OCI-LY7 (cell line): ENCODE measurements at regions not wholly inside any gene's neighbourhood (a gene's known extent, or its start where the extent isn't known, plus 50 kb on each side); places are given as distances from the start of the nearest gene placed in this dataset.

Experiments used
- BruUV-seq: library from RNA; stranded (reverse); fragments of 400-500 nt; replicated peaks from 2 replicates; lab custom pipeline; 2021; lab: Mats Ljungman, UMichigan
- CTCF ChIA-PET: fragments of 300-600 bp; sonication (Branson Sonifier 250); formaldehyde crosslinking; loops from one replicate; lab custom pipeline; 2022; ENCODE audit warnings: antibody characterized with exemption; ENCODE audit not compliant: unreplicated experiment; lab: Charles Lee
- POLR2A ChIA-PET: fragments of 300-600 bp; sonication (Branson Sonifier 250); formaldehyde crosslinking; loops from one replicate; lab custom pipeline; 2022; ENCODE audit warnings: antibody characterized with exemption; lab: Charles Lee
- DNase-seq: peaks from one replicate; pipeline ENCODE4 v3.0.0-alpha.2; 2015; ENCODE audit warnings: low spot score
- H2AFZ ChIP-seq: fragments of 200-600 bp; sonication (generic), shearing (Covaris generic); 2 replicates; pipeline ENCODE4 v1.6.1; 2014; ENCODE audit warnings: mild to moderate bottlenecking, antibody characterized with exemption, low read length, moderate library complexity
- H3K27ac ChIP-seq: fragments of 200-600 bp; sonication (generic); 2 replicates; pipeline ENCODE4 v1.5.1; 2014; ENCODE audit warnings: mixed run types, low read depth, mild to moderate bottlenecking, moderate library complexity, low read length, inconsistent platforms; ENCODE audit not compliant: poor library complexity, severe bottlenecking
- H3K36me3 ChIP-seq: fragments of 200-600 bp; sonication (generic); 2 replicates; pipeline ENCODE4 v1.6.1; 2014; ENCODE audit warnings: mild to moderate bottlenecking, antibody characterized with exemption, low read length, moderate library complexity, mixed read lengths; ENCODE audit not compliant: insufficient read depth
- H3K4me1 ChIP-seq: fragments of 200-600 bp; sonication (generic); 2 replicates; pipeline ENCODE4 v1.5.1; 2014; ENCODE audit warnings: mild to moderate bottlenecking, low read length; ENCODE audit not compliant: insufficient read depth, poor library complexity, severe bottlenecking
- H3K4me2 ChIP-seq: fragments of 200-600 bp; sonication (generic); 2 replicates; pipeline ENCODE4 v1.6.1; 2014; ENCODE audit warnings: mild to moderate bottlenecking, low read length
- H3K4me3 ChIP-seq: fragments of 200-600 bp; sonication (generic); 2 replicates; pipeline ENCODE4 v1.5.1; 2014; ENCODE audit warnings: mild to moderate bottlenecking, low read depth, low read length; ENCODE audit not compliant: poor library complexity, severe bottlenecking
- H3K79me2 ChIP-seq: fragments of 200-600 bp; sonication (generic); 2 replicates; pipeline ENCODE4 v1.6.1; 2016; ENCODE audit warnings: low read depth, mild to moderate bottlenecking, low read length, moderate library complexity, mixed read lengths; ENCODE audit not compliant: insufficient read depth
- H3K9me2 ChIP-seq: fragments of 200-600 bp; sonication (generic); 2 replicates; pipeline ENCODE4 v1.6.1; 2016; ENCODE audit warnings: mild to moderate bottlenecking, low read length, mixed read lengths; ENCODE audit not compliant: insufficient read depth
- H3K9me3 ChIP-seq: fragments of 200-600 bp; sonication (generic); 2 replicates; pipeline ENCODE4 v1.6.1; 2014; ENCODE audit warnings: mild to moderate bottlenecking, mixed run types, low read length, mixed read lengths
- H4K20me1 ChIP-seq: fragments of 200-600 bp; sonication (generic); 2 replicates; pipeline ENCODE4 v1.6.1; 2014; ENCODE audit warnings: mild to moderate bottlenecking, antibody characterized with exemption, low read length, moderate library complexity, mixed read lengths; ENCODE audit not compliant: insufficient read depth
- CTCF ChIP-seq: fragments of 200-600 bp; sonication (generic); conservative IDR thresholded peaks from 2 replicates; pipeline ENCODE4 v1.5.1; 2014; ENCODE audit warnings: mild to moderate bottlenecking, antibody characterized with exemption, low read length, moderate library complexity, mixed read lengths
- EZH2phosphoT487 ChIP-seq: fragments of 200-600 bp; sonication (generic); IDR thresholded peaks from 2 replicates; pipeline ENCODE4 v1.6.1; 2018; ENCODE audit warnings: low read depth, borderline replicate concordance, mild to moderate bottlenecking, mixed run types, antibody characterized with exemption, low read length, moderate library complexity, mixed read lengths
- intact Hi-C: fragments of 100-400 bp; cut with micrococcal nuclease; formaldehyde crosslinking; loops from one replicate; pipeline ENCODE4 v1.10.0; 2022; ENCODE audit not compliant: unreplicated experiment

GRCh38 chr11:115052601-115053000, 374.3 kb downstream of the NXPE2 start:
- H3K36me3 ChIP-seq: no peaks in the 10 kb centered on the region
- BruUV-seq: no TSS peak
- no peaks in the 10 kb centered on the region for H3K4me1 ChIP-seq
- H3K79me2 ChIP-seq: no peaks in the 10 kb centered on the region
- CTCF ChIA-PET: no interaction called here
- POLR2A ChIA-PET: interaction anchor here (0.7 kb wide), 1 partner anchor 1702 kb away, joined by 5 read pairs; no protein-coding TSS in a partner anchor
- no peaks in the 10 kb centered on the region for H3K9me3 ChIP-seq
- intact Hi-C loops: no loop called here
- no peaks in the 10 kb centered on the region for H3K9me2 ChIP-seq
- TF ChIP-seq EZH2phosphoT487: no peak
- no peak for TF ChIP-seq CTCF
- H2AFZ ChIP-seq: no peak overlapping the region
- no peaks in the 10 kb centered on the region for H4K20me1 ChIP-seq
- no peak overlapping the region for H3K4me3 ChIP-seq
- no peak overlapping the region for H3K27ac ChIP-seq
- DNase-seq: no peak
- no peak overlapping the region for H3K4me2 ChIP-seq

- H3K27ac ChIP-seq: no peak overlapping the region
- H3K36me3 ChIP-seq: no peaks in the 10 kb centered on the region
- H3K9me3 ChIP-seq: no peaks in the 10 kb centered on the region
- no peaks in the 10 kb centered on the region for H3K79me2 ChIP-seq
- no TSS peak for BruUV-seq
- H3K4me1 ChIP-seq: no peaks in the 10 kb centered on the region
- no peaks in the 10 kb centered on the region for H3K9me2 ChIP-seq
- no peaks in the 10 kb centered on the region for H4K20me1 ChIP-seq
- POLR2A ChIA-PET: interaction anchor here (0.5 kb wide), 1 partner anchor 1599 kb away, joined by 5 read pairs; no protein-coding TSS in a partner anchor
- no peak overlapping the region for H3K4me2 ChIP-seq
- no peak overlapping the region for H2AFZ ChIP-seq
- TF ChIP-seq EZH2phosphoT487: no peak
- no peak for TF ChIP-seq CTCF
- intact Hi-C loops: no loop called here
- CTCF ChIA-PET: no interaction called here
- DNase-seq: no peak
- H3K4me3 ChIP-seq: no peak overlapping the region
These were observed 376.5 kb downstream of the NXPE2 start for GRCh38 chr11:115054570-115055538.

- H2AFZ ChIP-seq: no peak overlapping the region
- H3K27ac ChIP-seq: no peak overlapping the region
- no peaks in the 10 kb centered on the region for H3K79me2 ChIP-seq
- no peaks in the 10 kb centered on the region for H3K36me3 ChIP-seq
- POLR2A ChIA-PET: interaction anchor here (1.4 kb wide), 1 partner anchor 12 kb away, joined by 4 read pairs; no protein-coding TSS in a partner anchor
- no peaks in the 10 kb centered on the region for H3K9me2 ChIP-seq
- no peak overlapping the region for H3K4me2 ChIP-seq
- TF ChIP-seq CTCF (no peak), EZH2phosphoT487 (no peak)
- intact Hi-C loops: no loop called here
- no peaks in the 10 kb centered on the region for H3K9me3 ChIP-seq
- H3K4me1 ChIP-seq: no peaks in the 10 kb centered on the region
- BruUV-seq: no TSS peak
- DNase-seq: no peak
- H4K20me1 ChIP-seq: no peaks in the 10 kb centered on the region
- no peak overlapping the region for H3K4me3 ChIP-seq
- CTCF ChIA-PET: no interaction called here
These were observed 378.2 kb downstream of the NXPE2 start for GRCh38 chr11:115056514-115056913.
